NCI-H82 treated with DMSO at 0.1 percent for 48 hours (cell line): ENCODE measurements at regions not wholly inside any gene's neighbourhood (a gene's known extent, or its start where the extent isn't known, plus 50 kb on each side); places are given as distances from the start of the nearest gene placed in this dataset.

Experiments
- DNase-seq: peaks from one replicate; lab custom pipeline; 2025; ENCODE audit not compliant: unreplicated experiment; lab: John Stamatoyannopoulos, UW

GRCh38 chr14:87131879-87132278, 861.1 kb downstream of the GALC start:
- DNase-seq, result peak; percentile 10

- no peak for DNase-seq
Observed at GRCh38 chr14:87122166-87122565, 870.8 kb downstream of the GALC start.

GRCh38 chr14:87121716-87122115, 871.3 kb downstream of the GALC start:
- no peak for DNase-seq

DNA sequence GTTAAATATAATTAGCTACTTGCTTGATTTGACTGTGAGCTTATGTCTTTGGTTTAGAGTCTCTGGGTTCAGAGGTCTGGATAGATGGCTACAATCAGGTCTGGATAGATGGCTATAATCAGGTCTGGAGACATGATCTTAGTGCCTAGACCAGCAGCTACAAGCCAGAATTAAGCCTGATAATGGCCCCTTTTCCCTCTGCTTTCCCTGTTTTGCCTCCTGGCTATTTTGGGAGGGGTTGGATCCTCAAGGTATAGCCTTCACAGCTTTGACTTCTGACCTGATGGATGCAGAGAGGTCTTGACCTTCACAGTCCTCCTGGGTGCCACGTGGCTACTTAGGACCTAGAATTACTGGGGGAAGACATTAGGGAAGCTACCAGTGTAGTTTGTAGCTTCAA, 877.7 kb downstream of the GALC start:
- no peak for DNase-seq

DNA sequence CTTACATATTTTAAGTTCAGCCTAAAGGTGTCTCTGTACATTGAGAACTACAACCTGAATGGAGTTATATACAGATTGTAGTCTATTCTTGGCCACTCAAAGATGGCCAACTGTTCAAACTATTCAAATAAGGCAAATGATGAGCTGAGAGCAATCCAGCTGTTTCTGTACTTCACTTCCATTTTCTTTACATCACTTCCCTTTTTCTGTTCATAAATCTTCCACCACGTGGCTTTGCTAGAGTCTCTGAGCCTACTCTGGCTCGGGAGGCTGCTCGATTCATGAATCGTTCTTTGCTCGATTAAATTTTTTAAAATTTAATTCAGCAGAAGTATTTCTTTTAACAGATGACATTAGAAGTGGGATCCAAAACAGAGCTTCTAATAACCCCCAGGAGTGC, 879.7 kb downstream of the GALC start:
- DNase-seq, result no peak

GRCh38 chr14:87111741-87112140, 881.2 kb downstream of the GALC start:
- DNase-seq, result no peak

- no peak for DNase-seq
Observed at GRCh38 chr14:87111126-87111525, 881.9 kb downstream of the GALC start.

GRCh38 chr14:87109271-87109670, 883.7 kb downstream of the GALC start:
- DNase-seq, result no peak

GRCh38 chr14:87108726-87109125, 884.3 kb downstream of the GALC start:
- DNase-seq, result no peak

GRCh38 chr14:87102811-87103378, 890.1 kb downstream of the GALC start:
- DNase-seq, result no peak

GRCh38 chr14:87097015-87097414, 896.0 kb downstream of the GALC start:
- DNase-seq, result no peak

GRCh38 chr14:87094913-87095312, 898.1 kb downstream of the GALC start:
- DNase-seq, result no peak

- DNase-seq, result no peak
Observed at GRCh38 chr14:87088588-87088987, 904.4 kb downstream of the GALC start.

DNA sequence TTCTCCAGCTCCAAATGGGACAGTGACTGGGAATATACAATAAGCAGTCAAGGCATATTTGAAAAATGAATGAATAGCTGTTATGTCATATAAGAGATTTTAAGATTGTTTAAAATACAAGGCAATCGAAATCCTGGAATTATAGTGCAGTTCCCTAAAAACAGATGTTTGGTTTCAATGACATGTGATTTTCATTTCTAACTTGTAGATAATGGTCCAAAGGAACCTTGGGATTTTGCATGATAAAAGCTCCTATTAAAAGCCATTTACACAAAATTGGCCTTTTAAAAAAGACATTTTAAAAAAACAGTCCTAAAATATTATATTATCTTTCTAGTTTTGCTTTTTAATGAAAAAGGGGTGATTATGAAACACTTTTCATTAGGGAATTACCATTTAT, 905.1 kb downstream of the GALC start:
- no peak for DNase-seq

- DNase-seq, result no peak
Observed at GRCh38 chr14:87084908-87085307, 908.1 kb downstream of the GALC start.

DNA sequence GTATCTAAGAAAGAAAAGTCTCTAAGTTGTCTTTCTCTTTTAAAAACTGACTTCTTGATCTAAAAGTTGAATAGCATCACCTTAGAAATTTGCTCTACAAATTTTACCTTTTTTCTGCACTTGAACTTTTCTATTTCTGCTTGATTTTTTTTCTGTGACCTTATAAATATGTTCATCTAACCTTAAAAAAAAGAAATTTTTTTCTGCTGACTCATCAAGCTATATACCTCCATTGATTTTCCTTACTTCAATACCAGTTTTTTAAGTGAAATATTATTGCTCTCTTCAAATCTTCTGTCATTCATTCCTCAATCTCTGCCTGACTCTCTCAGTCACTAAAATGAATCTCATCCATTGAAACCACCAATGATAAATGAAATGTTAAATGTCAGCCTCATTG, 910.1 kb downstream of the GALC start:
- DNase-seq, result no peak

- no peak for DNase-seq
Observed at GRCh38 chr14:87081004-87081403, 912.0 kb downstream of the GALC start.

GRCh38 chr14:87080146-87080545, 912.8 kb downstream of the GALC start:
- DNase-seq, result no peak

DNA sequence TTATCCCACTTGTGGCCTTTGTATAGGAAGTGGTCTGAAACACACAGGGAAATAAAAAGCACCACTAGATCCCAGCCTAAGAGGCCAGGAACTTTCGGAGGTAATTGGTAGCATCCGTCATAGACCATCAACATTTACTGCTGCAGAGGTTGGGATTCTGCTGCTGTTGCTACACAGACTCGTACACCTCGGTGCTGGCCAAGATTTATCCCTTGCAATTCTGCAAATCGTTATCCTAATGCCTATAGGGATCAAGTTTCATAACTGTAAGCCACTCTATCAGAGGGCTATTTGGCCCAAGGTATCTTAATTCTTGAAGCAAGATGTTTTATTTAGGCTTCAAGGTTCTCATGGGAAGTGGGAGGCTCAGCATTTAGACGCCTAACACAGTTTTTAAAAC, 913.6 kb downstream of the GALC start:
- no peak for DNase-seq

DNA sequence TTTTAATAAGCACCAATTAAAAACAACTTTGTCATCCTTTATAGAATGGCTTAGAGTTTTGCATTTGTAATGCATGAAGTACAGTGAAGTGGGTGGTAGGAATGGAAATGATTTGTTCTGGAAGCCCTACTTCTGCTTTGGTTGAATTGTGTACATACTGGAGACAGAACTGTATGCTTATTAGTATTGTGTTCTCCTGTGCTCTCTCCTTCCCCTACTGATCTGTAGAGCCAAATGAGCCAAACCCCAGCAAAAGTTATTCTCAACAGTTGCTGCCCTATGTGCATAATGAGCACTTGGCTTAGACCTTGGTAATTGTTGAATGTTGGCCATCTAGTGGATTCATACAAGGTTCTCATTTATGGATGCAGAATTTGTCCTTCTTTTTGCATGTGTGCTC, 916.1 kb downstream of the GALC start:
- no peak for DNase-seq

- DNase-seq, result no peak
Observed at GRCh38 chr14:87076146-87076545, 916.8 kb downstream of the GALC start.

GRCh38 chr14:87073880-87074570, 919.0 kb downstream of the GALC start:
- DNase-seq, result no peak

- DNase-seq, result no peak
Observed at GRCh38 chr14:87067591-87067990, 925.4 kb downstream of the GALC start.
